GM12878 (cell line): ENCODE measurements at regions not wholly inside any gene's neighbourhood (a gene's known extent, or its start where the extent isn't known, plus 50 kb on each side); places are given as distances from the start of the nearest gene placed in this dataset.

Experiments
- ATAC-seq: fragments of 200-7000 bp; cut with Tn5 transposase; 3 replicates; pipeline ENCODE4 v1.9.1; 2020; ENCODE audit warnings: mild to moderate bottlenecking, moderate library complexity
- BruUV-seq: library from RNA; stranded (reverse); fragments of 400-500 nt; replicated peaks from 2 replicates; lab custom pipeline; 2021; lab: Mats Ljungman, UMichigan
- CTCF ChIA-PET: fragments of 300-600 bp; sonication (Branson Sonifier 250); formaldehyde crosslinking; extraction: SDS; loops from one replicate; lab custom pipeline; 2021; ENCODE audit warnings: inconsistent platforms; lab: Yijun Ruan, JAX
- POLR2A ChIA-PET: fragments of 350-600 bp; formaldehyde crosslinking; extraction: SDS; loops from one replicate; lab custom pipeline; 2021; ENCODE audit warnings: inconsistent platforms; lab: Charles Lee
- RAD21 ChIA-PET: fragments of 300-600 bp; sonication (Branson Sonifier 250); formaldehyde crosslinking; loops from one replicate; lab custom pipeline; 2023; ENCODE audit warnings: antibody characterized with exemption; ENCODE audit not compliant: unreplicated experiment; lab: Charles Lee
- SMC1A ChIA-PET: fragments of 300-600 bp; sonication (Branson Sonifier 250); formaldehyde crosslinking; loops from one replicate; lab custom pipeline; 2023; ENCODE audit not compliant: unreplicated experiment, uncharacterized antibody; lab: Charles Lee
- DNase-seq: peaks from one replicate; pipeline ENCODE4 v3.0.0-alpha.2; 2011; ENCODE audit warnings: low read depth, low spot score
- FAIRE-seq: peaks from 3 replicates; lab custom pipeline; 2011; peaks lifted over from hg19 to GRCh38; lab: Jason Lieb, UNC
- H2AFZ ChIP-seq: 2 replicates; pipeline ENCODE4 v1.6.0; 2011; ENCODE audit warnings: low read depth, low read length, control low read depth; ENCODE audit not compliant: control insufficient read depth
- H3K27ac ChIP-seq: 2 replicates; pipeline ENCODE4 v1.5.1; 2011; ENCODE audit warnings: control low read depth; ENCODE audit not compliant: control insufficient read depth, insufficient read depth
- H3K27me3 ChIP-seq, 2 experiments: replicated peaks in 1 of 2; 2 replicates each; pipeline versions ENCODE4 v1.6.0 to v1.6.1; 2011; ENCODE audit warnings: low read length in 1 of 2; ENCODE audit not compliant: control insufficient read depth in 2 of 2, insufficient read depth in 2 of 2
- H3K36me3 ChIP-seq, 2 experiments: 2 replicates each; pipeline ENCODE4 v1.5.1; 2011; ENCODE audit warnings: low read length in 1 of 2; ENCODE audit not compliant: control insufficient read depth in 2 of 2, insufficient read depth in 2 of 2
- H3K4me1 ChIP-seq: 2 replicates; pipeline ENCODE4 v1.6.1; 2011; ENCODE audit warnings: mild to moderate bottlenecking, low read length, moderate library complexity, mixed read lengths; ENCODE audit not compliant: control insufficient read depth, insufficient read depth
- H3K4me2 ChIP-seq: 2 replicates; pipeline ENCODE4 v1.6.0; 2011; ENCODE audit warnings: control low read depth; ENCODE audit not compliant: control insufficient read depth, insufficient read depth
- H3K4me3 ChIP-seq: fragments of 200-600 bp; sonication (generic); 2 replicates; pipeline ENCODE4 v1.5.1; 2016
- H3K79me2 ChIP-seq: 2 replicates; pipeline ENCODE4 v1.6.0; 2011; ENCODE audit warnings: low read length; ENCODE audit not compliant: control insufficient read depth, insufficient read depth
- H3K9ac ChIP-seq: 2 replicates; pipeline ENCODE4 v1.8.0; 2011; ENCODE audit warnings: low read length, control low read depth, mixed read lengths; ENCODE audit not compliant: control insufficient read depth, insufficient read depth
- H3K9me3 ChIP-seq: replicated peaks from 3 replicates; pipeline ENCODE4 v1.5.1; 2011; ENCODE audit warnings: mild to moderate bottlenecking, low read length; ENCODE audit not compliant: control insufficient read depth, insufficient read depth
- H4K20me1 ChIP-seq: 2 replicates; pipeline ENCODE4 v1.6.0; 2011; ENCODE audit not compliant: control insufficient read depth, insufficient read depth
- CREM ChIP-seq: IDR thresholded peaks from 2 replicates; pipeline ENCODE4 v1.6.1; 2014; ENCODE audit warnings: antibody characterized with exemption, low read depth
- E2F8 ChIP-seq: fragments of 450-650 bp; IDR thresholded peaks from 2 replicates; pipeline ENCODE4 v1.6.1; 2018; ENCODE audit warnings: mild to moderate bottlenecking, low read depth, moderate library complexity; ENCODE audit not compliant: partially characterized antibody
- EGR1 ChIP-seq, 2 experiments: IDR thresholded peaks; 1 replicate in 1 of 2; 2 replicates in 1 of 2; pipeline ENCODE4 v1.6.1; 2011 to 2012; ENCODE audit warnings: low read depth in 2 of 2, low read length in 2 of 2, borderline replicate concordance in 1 of 2, mild to moderate bottlenecking in 1 of 2, moderate library complexity in 1 of 2
- EP300 ChIP-seq, 2 experiments: fragments of 150-350 bp in 1 of 2; IDR thresholded peaks; 2 replicates each; pipeline ENCODE4 v1.6.1; 2011 to 2012; ENCODE audit warnings: low read depth in 2 of 2, low read length in 2 of 2, borderline replicate concordance in 1 of 2, improper control_type of control experiment in 1 of 2, inconsistent platforms in 1 of 2; ENCODE audit not compliant: control insufficient read depth in 1 of 2
- FOS ChIP-seq: IDR thresholded peaks from 3 replicates; pipeline ENCODE4 v1.6.1; 2011; ENCODE audit warnings: borderline replicate concordance; ENCODE audit not compliant: insufficient read length; ENCODE audit errors: extremely low read depth
- IRF5 ChIP-seq: fragments of 450-650 bp; IDR thresholded peaks from 2 replicates; pipeline ENCODE4 v1.6.1; 2017; ENCODE audit warnings: borderline replicate concordance
- NR2C1 ChIP-seq: fragments of 450-650 bp; IDR thresholded peaks from 2 replicates; pipeline ENCODE4 v1.6.1; 2017; ENCODE audit warnings: antibody characterized with exemption, mild to moderate bottlenecking, moderate library complexity
- POLR2AphosphoS5 ChIP-seq: IDR thresholded peaks from 2 replicates; pipeline ENCODE4 v1.6.1; 2011; ENCODE audit warnings: mild to moderate bottlenecking, low read length, inconsistent platforms
- RELA ChIP-seq: fragments of 450-650 bp; IDR thresholded peaks from 2 replicates; pipeline ENCODE4 v1.8.0; 2014; ENCODE audit warnings: borderline replicate concordance; ENCODE audit not compliant: partially characterized antibody
- SIN3A ChIP-seq: IDR thresholded peaks from 2 replicates; pipeline ENCODE4 v1.6.1; 2012; ENCODE audit warnings: low read depth, low read length, improper control_type of control experiment
- SMAD1 ChIP-seq: fragments of 450-650 bp; IDR thresholded peaks from 2 replicates; pipeline ENCODE4 v1.6.1; 2018; ENCODE audit warnings: mild to moderate bottlenecking, low read depth; ENCODE audit not compliant: partially characterized antibody
- SREBF2 ChIP-seq: IDR thresholded peaks from 2 replicates; pipeline ENCODE4 v1.6.1; 2012; ENCODE audit warnings: mild to moderate bottlenecking, low read length
- YBX1 ChIP-seq: fragments of 450-650 bp; IDR thresholded peaks from 2 replicates; pipeline ENCODE4 v1.6.1; 2016; ENCODE audit warnings: antibody characterized with exemption
- YY1 ChIP-seq: IDR thresholded peaks from 2 replicates; pipeline ENCODE4 v1.6.1; 2011; ENCODE audit warnings: low read depth, mild to moderate bottlenecking, low read length
- WGBS: methylation state at CpG from one replicate; pipeline ENCODE4 v1.1.6; 2016; ENCODE audit warnings: low lambda C conversion rate; ENCODE audit not compliant: insufficient replicate concordance, insufficient coverage; ENCODE audit errors: missing lambda C conversion rate; 5-methylcytosine and 5-hydroxymethylcytosine counted together
- in situ Hi-C: fragments of 300-500 bp; cut with MboI; formaldehyde crosslinking; loops from 9 replicates; pipeline ENCODE4 v1.14.3; 2018; ENCODE audit warnings: mixed read lengths
- intact Hi-C: fragments of 100-400 bp; cut with micrococcal nuclease; formaldehyde crosslinking; loops from one replicate; pipeline ENCODE4 v1.14.2; 2022; ENCODE audit not compliant: unreplicated experiment

GRCh38 chr12:124183172-124183571 is 111.7 kb upstream of the RFLNA start (continued):
- TF ChIP-seq IRF5, result no peak
- TF ChIP-seq E2F8, result no peak
- TF ChIP-seq, all 136 proteins: peak for 0

- ChIA-PET SMC1A (no interaction called here), RAD21 (no interaction called here), POLR2A (no interaction called here), CTCF (no interaction called here)
- in situ Hi-C loops, result no loop called here
- Histone ChIP-seq H3K36me3 (no peaks in the 10 kb centered on the region), H3K4me2 (no peak overlapping the region), H2AFZ (no peak overlapping the region), H3K79me2 (no peaks in the 10 kb centered on the region), H3K4me1 (no peaks in the 10 kb centered on the region), H3K9me3 (no peaks in the 10 kb centered on the region), H3K27ac (no peak overlapping the region), H3K4me3 (no peak overlapping the region), H4K20me1 (no peaks in the 10 kb centered on the region), H3K9ac (no peak overlapping the region), H3K27me3 (0 out of 4 replicates have a peak, but pooled peaks cover 0 to 1% of the 10 kb centered on the region in 2 experiments)
- intact Hi-C loops, result no loop called here
- 73% methylated on average over 18 of the region's 18 CpGs for WGBS
- ATAC-seq (no peak), FAIRE-seq (no peak), DNase-seq (no peak)
- no TSS peak for BruUV-seq
- no peak for TF ChIP-seq YY1
- no peak for TF ChIP-seq SREBF2
- no peak for TF ChIP-seq EGR1 (IDR thresholded peaks at IDR 0.05; ENCODE audit: borderline replicate concordance in 1 of 2, low read depth in 2 of 2, low read length in 2 of 2)
- TF ChIP-seq NR2C1, result no peak
- no peak for TF ChIP-seq POLR2AphosphoS5
- no peak for TF ChIP-seq EP300 (IDR thresholded peaks at IDR 0.05; ENCODE audit: borderline replicate concordance in 1 of 2, control insufficient read depth in 1 of 2, low read depth in 2 of 2, low read length in 2 of 2)
- TF ChIP-seq FOS, result no peak
- TF ChIP-seq CREM, result no peak
- no peak for TF ChIP-seq SMAD1
- no peak for TF ChIP-seq YBX1
- no peak for TF ChIP-seq SIN3A
- TF ChIP-seq RELA, result no peak
Measured at GRCh38 chr12:124184456-124184855, 110.4 kb upstream of the RFLNA start.
